ENCODE measurements at regions not wholly inside any gene's neighbourhood (a gene's known extent, or its start where the extent isn't known, plus 50 kb on each side); places are given as distances from the start of the nearest gene placed in this dataset.

GRCh38 chr12:89933911-89934310, 225.3 kb upstream of the ATP2B1 start:
- H3K27me3 ChIP-seq (ENCODE audit: control insufficient read depth in 3 of 3, insufficient read depth in 3 of 3, low read length in 2 of 3): no peaks in the 10 kb centered on the region
- WGBS, 2 donors: 89 to 95% methylated on average over 1 of the region's 1 CpG
- H3K4me1 ChIP-seq (ENCODE audit: control insufficient read depth in 5 of 5, insufficient read depth in 5 of 5, low read length in 5 of 5): peaks cover 0 to 8% (median 0%) of the 10 kb centered on the region in 5 donors
- no peak overlapping the region for H3K4me3 ChIP-seq
- no peaks in the 10 kb centered on the region for H3K36me3 ChIP-seq (ENCODE audit: control insufficient read depth in 4 of 4, insufficient read depth in 4 of 4, low read length in 4 of 4)
- TF ChIP-seq, protein P1, sequence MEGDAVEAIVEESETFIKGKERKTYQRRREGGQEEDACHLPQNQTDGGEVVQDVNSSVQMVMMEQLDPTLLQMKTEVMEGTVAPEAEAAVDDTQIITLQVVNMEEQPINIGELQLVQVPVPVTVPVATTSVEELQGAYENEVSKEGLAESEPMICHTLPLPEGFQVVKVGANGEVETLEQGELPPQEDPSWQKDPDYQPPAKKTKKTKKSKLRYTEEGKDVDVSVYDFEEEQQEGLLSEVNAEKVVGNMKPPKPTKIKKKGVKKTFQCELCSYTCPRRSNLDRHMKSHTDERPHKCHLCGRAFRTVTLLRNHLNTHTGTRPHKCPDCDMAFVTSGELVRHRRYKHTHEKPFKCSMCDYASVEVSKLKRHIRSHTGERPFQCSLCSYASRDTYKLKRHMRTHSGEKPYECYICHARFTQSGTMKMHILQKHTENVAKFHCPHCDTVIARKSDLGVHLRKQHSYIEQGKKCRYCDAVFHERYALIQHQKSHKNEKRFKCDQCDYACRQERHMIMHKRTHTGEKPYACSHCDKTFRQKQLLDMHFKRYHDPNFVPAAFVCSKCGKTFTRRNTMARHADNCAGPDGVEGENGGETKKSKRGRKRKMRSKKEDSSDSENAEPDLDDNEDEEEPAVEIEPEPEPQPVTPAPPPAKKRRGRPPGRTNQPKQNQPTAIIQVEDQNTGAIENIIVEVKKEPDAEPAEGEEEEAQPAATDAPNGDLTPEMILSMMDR (IDR thresholded peaks at IDR 0.05; ENCODE audit: control extremely low read depth, extremely low read depth): no peak
- no peaks in the 10 kb centered on the region for H3K9me3 ChIP-seq (ENCODE audit: control insufficient read depth in 4 of 4, insufficient read depth in 3 of 4, low read length in 3 of 4)
- no peak overlapping the region for H3K27ac ChIP-seq (ENCODE audit: low read depth in 1 of 2, low read length in 1 of 2)
- no peak overlapping the region for H3K9ac ChIP-seq (ENCODE audit: insufficient read depth in 1 of 2, low read length in 2 of 2)
- ATAC-seq (ENCODE audit: insufficient read depth, low FRiP score) (no peak), DNase-seq (no peak)

DNA sequence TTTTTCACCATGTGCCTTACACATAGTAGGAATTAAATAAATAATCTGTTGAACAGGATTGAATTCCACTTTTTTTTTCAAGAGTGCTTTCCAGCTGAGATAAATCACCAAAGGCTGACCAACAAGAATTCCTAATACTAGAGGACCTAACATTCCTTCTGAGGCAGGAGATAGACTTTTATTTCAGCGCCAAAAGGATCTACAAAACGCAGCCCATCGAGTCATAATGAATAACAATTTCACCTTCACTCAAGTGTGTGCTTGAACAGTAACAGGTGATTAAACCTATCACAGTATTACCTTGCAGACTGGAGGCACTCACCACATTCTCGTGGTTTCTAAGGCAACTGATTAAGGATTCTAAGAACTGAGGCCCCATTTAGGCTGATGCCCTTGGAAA, 224.3 kb upstream of the ATP2B1 start:
- TF ChIP-seq, protein P1 (IDR thresholded peaks at IDR 0.05; ENCODE audit: control extremely low read depth, extremely low read depth): no peak
- DNase-seq (no peak), ATAC-seq (ENCODE audit: insufficient read depth, low FRiP score) (no peak)
- WGBS, 2 donors: 73 to 75% methylated on average over 4 of the region's 4 CpGs
- no peak overlapping the region for H3K27ac ChIP-seq (ENCODE audit: low read depth in 1 of 2, low read length in 1 of 2)
- H3K4me3 ChIP-seq: no peak overlapping the region
- no peaks in the 10 kb centered on the region for H3K36me3 ChIP-seq (ENCODE audit: control insufficient read depth in 4 of 4, insufficient read depth in 4 of 4, low read length in 4 of 4)
- H3K9ac ChIP-seq (ENCODE audit: insufficient read depth in 1 of 2, low read length in 2 of 2): no peak overlapping the region
- no peaks in the 10 kb centered on the region for H3K9me3 ChIP-seq (ENCODE audit: control insufficient read depth in 4 of 4, insufficient read depth in 3 of 4, low read length in 3 of 4)
- H3K27me3 ChIP-seq (ENCODE audit: control insufficient read depth in 3 of 3, insufficient read depth in 3 of 3, low read length in 2 of 3): no peaks in the 10 kb centered on the region
- H3K4me1 ChIP-seq (ENCODE audit: control insufficient read depth in 5 of 5, insufficient read depth in 5 of 5, low read length in 5 of 5): peaks cover 0 to 8% (median 0%) of the 10 kb centered on the region in 5 donors

- Histone ChIP-seq H3K4me3 (no peak overlapping the region), H3K9me3 (ENCODE audit: control insufficient read depth in 4 of 4, insufficient read depth in 3 of 4, low read length in 3 of 4) (no peaks in the 10 kb centered on the region), H3K9ac (ENCODE audit: insufficient read depth in 1 of 2, low read length in 2 of 2) (no peak overlapping the region), H3K27ac (ENCODE audit: low read depth in 1 of 2, low read length in 1 of 2) (no peak overlapping the region), H3K27me3 (ENCODE audit: control insufficient read depth in 3 of 3, insufficient read depth in 3 of 3, low read length in 2 of 3) (no peaks in the 10 kb centered on the region), H3K36me3 (ENCODE audit: control insufficient read depth in 4 of 4, insufficient read depth in 4 of 4, low read length in 4 of 4) (no peaks in the 10 kb centered on the region), H3K4me1 (ENCODE audit: control insufficient read depth in 5 of 5, insufficient read depth in 5 of 5, low read length in 5 of 5) (peaks cover 0 to 2% (median 0%) of the 10 kb centered on the region in 5 donors)
- WGBS, 2 donors: 82 to 98% methylated on average over 1 of the region's 1 CpG
- DNase-seq: no peak
- ATAC-seq (ENCODE audit: insufficient read depth, low FRiP score): no peak
- TF ChIP-seq, protein P1 (IDR thresholded peaks at IDR 0.05; ENCODE audit: control extremely low read depth, extremely low read depth): no peak
Measured at GRCh38 chr12:89928467-89928866, 219.8 kb upstream of the ATP2B1 start.

- H3K27me3 ChIP-seq (ENCODE audit: control insufficient read depth in 3 of 3, insufficient read depth in 3 of 3, low read length in 2 of 3): no peaks in the 10 kb centered on the region
- H3K4me3 ChIP-seq: no peak overlapping the region
- H3K27ac ChIP-seq (ENCODE audit: low read depth in 1 of 2, low read length in 1 of 2): no peak overlapping the region
- DNase-seq (no peak), ATAC-seq (ENCODE audit: insufficient read depth, low FRiP score) (peak; percentile 62)
- no peaks in the 10 kb centered on the region for H3K9me3 ChIP-seq (ENCODE audit: control insufficient read depth in 4 of 4, insufficient read depth in 3 of 4, low read length in 3 of 4)
- no peaks in the 10 kb centered on the region for H3K4me1 ChIP-seq (ENCODE audit: control insufficient read depth in 5 of 5, insufficient read depth in 5 of 5, low read length in 5 of 5)
- WGBS, 2 donors: 41 to 61% methylated on average over 2 of the region's 2 CpGs
- H3K36me3 ChIP-seq (ENCODE audit: control insufficient read depth in 4 of 4, insufficient read depth in 4 of 4, low read length in 4 of 4): no peaks in the 10 kb centered on the region
- TF ChIP-seq, protein P1 (IDR thresholded peaks at IDR 0.05; ENCODE audit: control extremely low read depth, extremely low read depth): no peak
- H3K9ac ChIP-seq (ENCODE audit: insufficient read depth in 1 of 2, low read length in 2 of 2): no peak overlapping the region
Measured at GRCh38 chr12:89927226-89927698, 218.6 kb upstream of the ATP2B1 start.

Data from lung (tissue), 11 donors.